Activated naive CD8-positive, alpha-beta T cell treated with anti-CD3 and anti-CD28 coated beads, Interleukin-2, amount 10 ng/mL, durations not matched to agents 7 days and 5 days (primary cell): ENCODE measurements at regions not wholly inside any gene's neighbourhood (a gene's known extent, or its start where the extent isn't known, plus 50 kb on each side); places are given as distances from the start of the nearest gene placed in this dataset.
A peak's percentile ranks its signal among the peaks of the same experiment; 100 is the strongest.

Experiments
- ATAC-seq: fragments of 150-1000 bp; cut with Tn5 transposase; one replicate; pipeline ENCODE4 v1.10.0; 2021; ENCODE audit warnings: low read depth, moderate library complexity
- POLR2A ChIA-PET: fragments of 350-600 bp; sonication (Branson Sonifier 250); formaldehyde crosslinking; loops from one replicate; lab custom pipeline; 2021; ENCODE audit warnings: antibody characterized with exemption; lab: Charles Lee
- DNase-seq: peaks from one replicate; pipeline ENCODE4 v3.0.0; 2021
- H3K27ac Mint-ChIP-seq: one replicate; pipeline ENCODE4 v1.8.0; 2022; ENCODE audit warnings: mild to moderate bottlenecking, mixed read lengths
- H3K27me3 Mint-ChIP-seq: one replicate; pipeline ENCODE4 v1.8.0; 2022; ENCODE audit warnings: mild to moderate bottlenecking, moderate library complexity, mixed read lengths
- H3K36me3 Mint-ChIP-seq: one replicate; pipeline ENCODE4 v1.8.0; 2021; ENCODE audit warnings: mild to moderate bottlenecking, mixed read lengths
- H3K4me1 Mint-ChIP-seq: one replicate; pipeline ENCODE4 v1.8.0; 2021; ENCODE audit warnings: mixed read lengths
- H3K4me3 Mint-ChIP-seq: one replicate; pipeline ENCODE4 v1.8.0; 2022; ENCODE audit warnings: mild to moderate bottlenecking, moderate library complexity, mixed read lengths
- H3K9me3 Mint-ChIP-seq: one replicate; pipeline ENCODE4 v1.8.0; 2021; ENCODE audit warnings: mixed read lengths

DNA sequence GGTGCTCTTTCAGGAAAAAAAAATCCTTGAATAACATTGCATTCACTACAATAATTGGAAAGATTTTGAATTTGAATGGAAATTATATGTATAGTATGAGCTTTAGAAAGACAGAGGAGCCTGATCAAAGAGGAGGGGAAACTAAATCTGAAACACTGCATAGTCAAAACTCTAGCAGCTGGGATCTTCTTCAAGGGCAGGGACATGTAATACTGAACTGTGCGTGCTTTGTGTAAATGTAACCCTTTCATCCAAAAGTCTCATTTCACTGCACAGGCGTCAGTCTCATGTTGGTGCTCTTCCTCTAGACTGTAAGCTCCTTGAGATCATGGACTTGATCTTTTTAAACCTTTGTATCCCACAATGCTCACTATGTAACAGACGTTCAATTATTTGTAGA, 212.0 kb upstream of the JADE1 start:
- DNase-seq, result no peak
- Mint-ChIP-seq H3K27me3 (peaks cover 3% of the 10 kb centered on the region), H3K9me3 (peaks cover 2% of the 10 kb centered on the region), H3K27ac (no peak overlapping the region), H3K4me3 (no peak overlapping the region), H3K4me1 (no peaks in the 10 kb centered on the region), H3K36me3 (peaks cover 2% of the 10 kb centered on the region)
- no peak for ATAC-seq
- POLR2A ChIA-PET, result no interaction called here

DNA sequence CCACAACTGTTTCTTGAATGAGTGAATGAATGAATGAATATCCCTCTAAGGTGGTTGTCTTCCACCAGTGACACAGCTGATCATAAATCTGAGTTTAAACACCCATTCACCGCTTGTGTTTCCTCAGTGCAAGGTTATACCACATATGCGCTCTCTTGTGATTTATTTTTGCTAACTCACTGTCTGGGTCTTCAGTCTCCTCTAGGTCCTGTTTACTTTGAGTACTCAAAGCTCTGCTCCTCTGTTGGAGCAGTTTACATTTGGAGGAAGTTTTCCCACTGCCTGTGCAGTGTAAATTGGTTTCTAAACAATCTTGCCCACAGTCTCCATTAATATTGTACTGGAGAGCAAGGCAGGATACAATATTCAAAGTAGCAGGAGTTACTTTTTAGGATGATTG, 212.6 kb upstream of the JADE1 start:
- no peak overlapping the region for H3K27ac Mint-ChIP-seq
- DNase-seq (no peak), ATAC-seq (no peak)
- H3K9me3 Mint-ChIP-seq, result peaks cover 2% of the 10 kb centered on the region
- peaks cover under 1% of the 10 kb centered on the region for H3K27me3 Mint-ChIP-seq
- H3K36me3 Mint-ChIP-seq, result peaks cover 2% of the 10 kb centered on the region
- POLR2A ChIA-PET, result no interaction called here
- no peak overlapping the region for H3K4me3 Mint-ChIP-seq
- no peaks in the 10 kb centered on the region for H3K4me1 Mint-ChIP-seq

GRCh38 chr4:128596115-128596514, 213.4 kb upstream of the JADE1 start:
- Mint-ChIP-seq H3K9me3 (peaks cover 2% of the 10 kb centered on the region), H3K4me1 (no peaks in the 10 kb centered on the region), H3K27me3 (no peaks in the 10 kb centered on the region), H3K27ac (no peak overlapping the region), H3K36me3 (peaks cover 2% of the 10 kb centered on the region), H3K4me3 (no peak overlapping the region)
- no peak for DNase-seq
- no peak for ATAC-seq
- POLR2A ChIA-PET, result no interaction called here

GRCh38 chr4:128591482-128591881, 218.0 kb upstream of the JADE1 start:
- Mint-ChIP-seq H3K4me3 (no peak overlapping the region), H3K27ac (no peak overlapping the region), H3K4me1 (no peaks in the 10 kb centered on the region), H3K27me3 (no peaks in the 10 kb centered on the region), H3K9me3 (peaks cover 2% of the 10 kb centered on the region), H3K36me3 (peaks cover 2% of the 10 kb centered on the region)
- POLR2A ChIA-PET, result no interaction called here
- DNase-seq, result no peak
- ATAC-seq, result no peak

DNA sequence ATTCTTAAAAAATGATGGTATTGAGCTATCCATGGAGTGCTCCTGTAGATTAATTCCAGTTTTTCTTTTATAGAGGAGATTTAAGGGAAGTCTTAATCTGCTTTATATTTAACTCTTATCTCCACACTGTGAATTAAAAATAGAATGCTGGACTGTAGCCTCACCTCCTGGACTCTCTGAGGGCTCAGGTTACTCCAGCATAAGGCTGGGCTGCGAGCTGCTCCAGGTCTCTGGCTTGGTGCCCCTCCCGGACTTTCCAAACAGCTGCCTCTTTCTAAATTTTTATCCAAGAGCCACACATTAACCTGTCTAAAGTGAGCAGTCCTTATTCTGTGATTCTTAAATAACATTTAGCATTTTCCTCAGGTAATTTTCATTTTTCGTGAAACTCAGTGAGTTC, 218.7 kb upstream of the JADE1 start:
- Mint-ChIP-seq H3K4me3 (no peak overlapping the region), H3K27me3 (no peaks in the 10 kb centered on the region), H3K36me3 (peaks cover 2% of the 10 kb centered on the region), H3K27ac (no peak overlapping the region), H3K4me1 (no peaks in the 10 kb centered on the region), H3K9me3 (peaks cover under 1% of the 10 kb centered on the region)
- DNase-seq (no peak), ATAC-seq (no peak)
- POLR2A ChIA-PET, result no interaction called here

GRCh38 chr4:128590034-128590740, 219.3 kb upstream of the JADE1 start:
- POLR2A ChIA-PET, result no interaction called here
- no peak overlapping the region for H3K27ac Mint-ChIP-seq
- H3K36me3 Mint-ChIP-seq, result peaks cover 2% of the 10 kb centered on the region
- no peak for DNase-seq
- no peaks in the 10 kb centered on the region for H3K9me3 Mint-ChIP-seq
- ATAC-seq, result no peak
- no peak overlapping the region for H3K4me3 Mint-ChIP-seq
- no peaks in the 10 kb centered on the region for H3K27me3 Mint-ChIP-seq
- no peaks in the 10 kb centered on the region for H3K4me1 Mint-ChIP-seq

DNA sequence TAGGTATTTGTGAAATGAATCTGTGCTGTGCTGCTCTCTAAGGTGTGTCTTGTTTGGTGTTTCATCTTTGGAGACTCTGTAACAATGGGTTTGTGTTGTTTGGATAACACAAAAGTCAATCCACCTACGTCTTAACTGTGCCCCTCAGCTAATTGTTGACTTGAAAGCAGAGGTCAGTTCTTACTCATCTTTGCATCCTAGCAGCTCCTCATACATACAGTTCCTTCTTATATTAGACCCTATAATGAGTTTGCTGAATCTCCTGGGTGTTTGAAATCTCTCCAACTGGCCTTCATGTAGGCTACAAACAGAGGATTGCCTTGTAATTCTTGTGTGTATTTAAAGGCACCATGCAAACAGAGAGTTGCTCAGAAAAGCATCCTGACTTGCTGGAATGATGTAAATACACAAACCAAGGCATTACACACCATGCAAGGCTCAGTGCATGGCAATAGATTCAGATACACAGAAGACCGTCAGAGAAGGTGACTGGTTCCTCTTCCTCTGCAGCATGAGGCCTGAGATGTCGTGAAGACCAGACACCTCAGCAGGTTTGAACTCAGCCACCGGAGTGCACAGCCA, 220.0 kb upstream of the JADE1 start:
- no peaks in the 10 kb centered on the region for H3K9me3 Mint-ChIP-seq
- no peak overlapping the region for H3K27ac Mint-ChIP-seq
- H3K4me1 Mint-ChIP-seq, result no peaks in the 10 kb centered on the region

GRCh38 chr4:128587382-128587781, 222.1 kb upstream of the JADE1 start:
- Mint-ChIP-seq H3K9me3 (no peaks in the 10 kb centered on the region), H3K4me3 (no peak overlapping the region), H3K36me3 (no peaks in the 10 kb centered on the region), H3K4me1 (no peaks in the 10 kb centered on the region), H3K27me3 (no peaks in the 10 kb centered on the region), H3K27ac (no peak overlapping the region)
- no peak for ATAC-seq
- POLR2A ChIA-PET, result no interaction called here
- DNase-seq, result no peak

More for the DNA sequence above, 220.0 kb upstream of the JADE1 start:
- POLR2A ChIA-PET, result no interaction called here
- Mint-ChIP-seq H3K27me3 (no peaks in the 10 kb centered on the region), H3K36me3 (peaks cover 2% of the 10 kb centered on the region), H3K4me3 (no peak overlapping the region)
- DNase-seq, result no peak
- ATAC-seq, result no peak

- H3K9me3 Mint-ChIP-seq, result no peaks in the 10 kb centered on the region
- ATAC-seq, result no peak
- H3K36me3 Mint-ChIP-seq, result no peaks in the 10 kb centered on the region
- POLR2A ChIA-PET, result no interaction called here
- H3K4me1 Mint-ChIP-seq, result no peaks in the 10 kb centered on the region
- H3K27ac Mint-ChIP-seq, result no peak overlapping the region
- DNase-seq, result no peak
- H3K4me3 Mint-ChIP-seq, result no peak overlapping the region
- H3K27me3 Mint-ChIP-seq, result peaks cover 11% of the 10 kb centered on the region
Observed at GRCh38 chr4:128583753-128584712, 225.5 kb upstream of the JADE1 start.

DNA sequence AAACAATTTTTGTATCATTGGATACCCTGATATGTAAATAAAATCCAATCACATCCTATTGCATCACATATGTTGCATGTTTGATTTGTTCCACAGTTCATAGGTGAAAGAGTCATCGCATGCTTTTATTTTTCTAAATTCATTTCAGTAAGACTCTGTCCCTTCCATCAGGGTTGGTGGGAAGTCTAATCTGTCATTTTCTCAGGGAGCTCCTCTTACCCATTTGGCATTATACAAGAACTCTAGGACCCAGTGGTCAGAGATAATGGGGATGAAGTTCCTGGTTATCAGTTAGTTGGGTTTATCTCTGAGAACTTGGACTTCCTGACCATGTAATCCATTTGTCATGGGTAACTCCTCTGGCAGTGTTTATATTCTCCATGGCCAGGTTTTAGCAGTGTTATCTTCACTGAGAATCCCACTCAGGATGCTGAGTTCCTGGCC, 227.1 kb upstream of the JADE1 start:
- POLR2A ChIA-PET, result no interaction called here
- Mint-ChIP-seq H3K36me3 (no peaks in the 10 kb centered on the region), H3K9me3 (no peaks in the 10 kb centered on the region), H3K4me3 (no peak overlapping the region), H3K27ac (no peak overlapping the region), H3K27me3 (peaks cover 11% of the 10 kb centered on the region), H3K4me1 (no peaks in the 10 kb centered on the region)
- DNase-seq (no peak), ATAC-seq (no peak)

DNA sequence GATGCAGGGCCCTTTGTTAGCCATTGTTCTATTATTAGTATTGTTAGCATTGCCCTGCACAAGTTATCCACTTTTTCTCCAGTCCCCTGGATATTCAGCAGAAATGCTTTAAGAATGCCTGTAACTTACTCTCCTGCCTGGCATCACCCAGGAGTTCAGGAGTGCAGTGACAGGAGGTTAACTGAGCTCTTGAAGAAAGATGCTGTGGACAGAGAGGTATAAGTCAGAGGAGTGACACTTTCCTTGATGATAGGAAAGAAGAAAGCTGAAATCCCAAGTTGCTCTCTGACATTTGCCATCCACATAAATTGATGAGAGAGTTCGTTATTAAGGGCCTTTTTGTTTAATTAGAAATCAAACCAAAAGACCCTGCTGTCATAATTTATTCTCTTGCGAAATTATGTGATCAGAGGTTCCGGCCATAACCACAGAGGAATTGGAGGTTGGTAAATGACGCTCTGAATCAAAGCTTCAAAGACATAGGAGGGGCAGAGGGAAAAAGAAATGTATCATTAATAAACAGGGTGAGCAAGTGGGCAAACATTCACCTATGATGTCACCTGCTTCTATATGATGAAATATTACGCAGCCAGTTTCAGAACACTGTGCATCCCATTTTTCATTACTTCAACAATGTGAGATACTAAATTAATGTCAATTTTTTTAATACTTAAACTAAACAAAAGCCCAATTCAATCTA, 230.2 kb upstream of the JADE1 start:
- Mint-ChIP-seq H3K4me1 (no peaks in the 10 kb centered on the region), H3K4me3 (no peak overlapping the region), H3K27me3 (peaks cover 11% of the 10 kb centered on the region), H3K9me3 (no peaks in the 10 kb centered on the region), H3K36me3 (no peaks in the 10 kb centered on the region), H3K27ac (no peak overlapping the region)
- POLR2A ChIA-PET, result no interaction called here
- DNase-seq, result no peak
- no peak for ATAC-seq

DNA sequence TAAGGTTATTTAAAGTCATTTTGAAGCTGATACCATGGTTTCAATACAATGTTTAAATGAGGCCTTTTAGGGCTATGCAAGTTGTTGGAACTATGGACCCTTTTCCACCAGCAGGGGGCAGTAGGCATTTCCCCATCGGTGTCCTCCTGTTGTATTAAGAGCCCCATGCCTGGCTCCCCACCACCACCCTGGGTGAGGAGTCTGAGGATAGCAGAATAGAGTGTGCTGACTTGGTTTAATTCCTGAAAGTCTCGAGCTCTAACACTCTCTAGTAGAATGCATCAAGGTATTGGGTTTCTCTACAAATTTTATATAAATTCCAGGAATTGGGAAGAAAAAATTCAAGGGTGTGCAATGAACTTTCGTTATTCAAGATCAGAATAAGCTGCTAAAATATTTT, 234.8 kb upstream of the JADE1 start:
- ATAC-seq (peak; percentile 89), DNase-seq (peak; percentile 47)
- Mint-ChIP-seq H3K9me3 (no peaks in the 10 kb centered on the region), H3K4me3 (no peak overlapping the region), H3K27ac (no peak overlapping the region), H3K4me1 (no peaks in the 10 kb centered on the region), H3K36me3 (no peaks in the 10 kb centered on the region), H3K27me3 (peaks cover 7% of the 10 kb centered on the region)
- POLR2A ChIA-PET, result no interaction called here

- Mint-ChIP-seq H3K9me3 (no peaks in the 10 kb centered on the region), H3K27me3 (peaks cover 11% of the 10 kb centered on the region), H3K27ac (no peak overlapping the region), H3K36me3 (no peaks in the 10 kb centered on the region), H3K4me1 (no peaks in the 10 kb centered on the region), H3K4me3 (no peak overlapping the region)
- POLR2A ChIA-PET, result no interaction called here
- DNase-seq (no peak), ATAC-seq (no peak)
Observed at GRCh38 chr4:128573781-128574508, 235.6 kb upstream of the JADE1 start.
